LoVo (cell line): ENCODE measurements at regions not wholly inside any gene's neighbourhood (a gene's known extent, or its start where the extent isn't known, plus 50 kb on each side); places are given as distances from the start of the nearest gene placed in this dataset.
"Not testable (repeated sequence)": the region's sequence is repeated elsewhere in the genome, so short reads cannot be mapped to it uniquely, and the experiment has no call there.

Experiments used
- DNase-seq: peaks from one replicate; pipeline ENCODE4 v3.0.0-alpha.2; 2016; ENCODE audit warnings: low spot score

DNA sequence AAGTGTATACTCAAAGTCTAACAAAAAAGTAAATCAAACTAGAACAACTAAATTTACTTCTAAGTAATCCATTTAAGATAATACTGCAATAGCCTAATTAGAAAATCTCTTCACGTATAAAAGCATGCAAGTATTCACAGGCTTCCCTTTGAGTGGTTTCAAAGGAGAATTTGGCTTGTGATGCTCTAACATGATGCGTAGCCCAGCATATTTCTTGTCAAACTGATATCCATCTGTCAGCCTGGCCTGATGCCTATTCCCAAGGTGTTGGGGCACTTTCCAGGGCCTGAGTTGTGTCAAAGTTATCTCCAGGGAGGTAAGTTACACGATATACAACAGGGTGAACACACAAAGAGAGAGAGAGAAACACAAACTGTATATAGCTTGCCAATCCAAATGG lies 287.0 kb upstream of the MAGEB18 start:
- no peak for DNase-seq

- DNase-seq = no peak
These were observed 285.1 kb upstream of the MAGEB18 start for GRCh38 chrX:25853002-25853479.

GRCh38 chrX:25858273-25858880 lies 279.8 kb upstream of the MAGEB18 start:
- no peak for DNase-seq

GRCh38 chrX:25860322-25860721 lies 277.8 kb upstream of the MAGEB18 start:
- no peak for DNase-seq

DNA sequence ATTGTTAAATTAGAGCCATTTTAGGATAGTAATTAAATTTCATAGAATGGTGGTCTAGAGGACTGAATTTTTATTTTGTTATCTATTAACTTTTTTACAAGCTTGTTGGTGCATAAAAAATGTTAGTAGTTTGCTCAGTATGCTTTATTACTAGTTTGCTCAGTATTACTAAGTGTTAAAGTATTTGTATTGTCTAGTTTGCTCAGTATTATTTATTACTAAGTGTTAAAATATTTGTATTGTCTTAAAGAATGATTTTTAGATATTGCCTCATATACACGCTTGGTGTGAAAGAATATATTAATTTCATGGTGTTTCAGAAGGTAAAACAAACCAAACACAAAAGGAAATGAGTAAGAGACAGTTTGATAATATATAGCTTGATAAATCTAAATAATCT lies 268.4 kb upstream of the MAGEB18 start:
- DNase-seq = no peak

GRCh38 chrX:25872786-25873185 lies 265.4 kb upstream of the MAGEB18 start:
- DNase-seq = no peak

GRCh38 chrX:25873196-25873595 lies 264.9 kb upstream of the MAGEB18 start:
- no peak for DNase-seq

DNA sequence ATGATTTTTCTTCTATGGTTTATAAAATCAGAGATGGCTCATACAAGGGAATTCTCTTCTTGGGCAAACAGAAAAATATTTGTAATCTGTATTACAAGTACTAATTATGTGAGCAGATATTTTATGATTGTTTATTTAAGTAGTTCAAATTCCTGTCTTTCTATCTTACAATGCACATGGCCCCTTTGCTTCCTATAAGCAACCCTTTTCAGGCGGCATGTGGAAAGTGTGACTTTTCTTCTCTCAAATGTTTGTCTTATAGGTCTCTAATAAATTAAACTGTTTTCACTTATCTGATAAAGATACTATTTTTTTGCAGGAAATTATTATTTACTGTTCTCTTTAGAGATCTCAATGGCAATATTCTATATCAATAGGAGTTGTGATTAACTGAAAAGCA lies 259.3 kb upstream of the MAGEB18 start:
- DNase-seq = no peak

DNA sequence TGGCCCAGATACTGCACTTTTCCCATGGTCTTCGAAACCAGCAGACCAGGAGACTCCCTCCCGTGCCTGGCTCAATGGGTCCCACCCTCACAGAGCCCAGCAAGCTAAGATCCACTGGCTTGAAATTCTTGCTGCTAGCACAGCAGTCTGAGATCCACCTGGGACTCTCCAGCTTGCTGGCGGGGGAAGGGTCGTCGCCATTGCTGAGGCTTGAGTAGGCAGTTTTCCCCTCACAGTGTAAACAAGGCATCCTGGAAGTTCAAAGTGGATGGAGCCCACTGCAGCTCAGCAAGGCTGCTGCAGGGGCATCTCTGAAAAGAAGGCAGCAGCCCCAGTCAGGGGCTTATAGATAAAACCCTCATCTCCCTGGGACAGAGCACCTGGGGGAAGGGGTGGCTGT lies 255.6 kb upstream of the MAGEB18 start:
- not testable (repeated sequence) for DNase-seq

GRCh38 chrX:25897758-25898157 lies 240.4 kb upstream of the MAGEB18 start:
- DNase-seq = no peak

- not testable (repeated sequence) for DNase-seq
These were observed 232.4 kb upstream of the MAGEB18 start for GRCh38 chrX:25905728-25906127.

GRCh38 chrX:25925946-25926345 lies 212.2 kb upstream of the MAGEB18 start:
- no peak for DNase-seq

GRCh38 chrX:25928316-25928715 lies 209.8 kb upstream of the MAGEB18 start:
- no peak for DNase-seq

- no peak for DNase-seq
These were observed 197.1 kb upstream of the MAGEB18 start for GRCh38 chrX:25941087-25941486.

DNA sequence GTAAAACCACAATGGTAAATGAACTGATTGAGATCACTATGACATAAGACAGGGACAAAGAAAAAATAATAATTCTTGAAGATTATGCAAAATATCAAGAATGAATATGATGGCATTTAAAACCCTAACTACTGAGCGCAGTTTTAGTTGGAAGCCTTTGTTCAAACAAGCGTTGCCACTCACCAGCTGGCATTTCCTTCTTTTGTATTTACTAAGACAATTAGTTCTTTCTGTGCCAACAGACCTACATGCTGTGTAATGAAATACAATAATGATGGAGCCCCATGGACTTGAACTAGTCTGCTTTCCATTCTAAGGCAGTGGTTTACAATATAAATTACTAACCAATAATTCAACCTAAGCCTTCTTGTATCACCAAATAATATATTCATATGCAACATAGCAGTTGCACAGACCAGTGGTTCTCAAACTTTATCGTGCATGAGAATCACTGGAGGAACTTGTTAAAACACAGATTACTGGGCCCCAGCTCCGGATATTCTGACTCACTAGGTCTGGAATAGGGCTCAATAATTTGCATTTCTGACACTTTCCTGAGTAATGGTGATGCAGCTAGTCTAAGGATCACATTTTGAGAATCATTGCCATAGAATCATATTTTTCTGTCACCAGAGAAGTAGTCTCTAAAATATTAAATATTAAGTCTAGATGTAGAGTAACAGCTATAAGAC lies 196.4 kb upstream of the MAGEB18 start:
- no peak for DNase-seq

DNA sequence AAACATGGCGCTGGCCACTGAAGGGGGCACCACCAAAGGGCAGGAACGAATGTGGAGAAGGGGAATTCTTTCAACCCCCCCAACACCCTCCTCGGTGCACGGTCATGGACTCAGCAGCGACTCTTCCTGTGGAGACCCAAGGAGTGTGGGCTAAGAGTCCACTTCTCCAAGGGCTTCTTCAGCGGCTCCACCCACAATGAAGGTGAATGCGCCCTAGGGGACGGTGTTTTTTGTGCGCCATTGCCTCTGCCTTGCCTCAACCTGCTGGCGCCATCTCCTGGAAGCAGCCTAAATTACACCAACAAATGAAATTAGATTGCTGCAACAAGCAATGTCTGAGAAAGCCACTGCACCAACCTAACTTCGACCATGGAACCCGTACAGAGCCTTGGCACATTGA lies 169.2 kb upstream of the MAGEB18 start:
- DNase-seq = no peak

- no peak for DNase-seq
These were observed 161.3 kb upstream of the MAGEB18 start for GRCh38 chrX:25976683-25977310.

- DNase-seq = no peak
These were observed 139.5 kb upstream of the MAGEB18 start for GRCh38 chrX:25998687-25999086.

- DNase-seq = no peak
These were observed 130.7 kb upstream of the MAGEB18 start for GRCh38 chrX:26007462-26007861.

DNA sequence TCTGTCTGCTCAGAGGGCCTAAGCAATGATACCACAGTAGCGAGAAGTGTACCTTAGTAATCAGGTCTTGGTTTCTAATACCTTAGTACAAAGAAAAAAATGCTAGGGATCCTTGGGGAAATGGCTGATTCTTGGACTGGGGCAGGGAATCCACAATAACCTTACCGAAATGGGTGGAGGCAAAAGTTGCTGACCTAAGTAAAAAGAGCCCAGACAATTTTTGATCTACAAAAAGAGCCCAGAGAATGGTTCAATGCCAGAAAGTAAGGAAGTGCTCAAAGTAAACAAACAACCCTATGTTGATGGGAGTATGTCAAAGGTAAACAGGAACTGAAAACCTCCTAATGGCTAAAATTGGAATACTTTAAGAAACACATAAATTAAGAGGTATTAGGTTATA lies 130.1 kb upstream of the MAGEB18 start:
- DNase-seq = no peak

- no peak for DNase-seq
These were observed 129.5 kb upstream of the MAGEB18 start for GRCh38 chrX:26008691-26009090.

DNA sequence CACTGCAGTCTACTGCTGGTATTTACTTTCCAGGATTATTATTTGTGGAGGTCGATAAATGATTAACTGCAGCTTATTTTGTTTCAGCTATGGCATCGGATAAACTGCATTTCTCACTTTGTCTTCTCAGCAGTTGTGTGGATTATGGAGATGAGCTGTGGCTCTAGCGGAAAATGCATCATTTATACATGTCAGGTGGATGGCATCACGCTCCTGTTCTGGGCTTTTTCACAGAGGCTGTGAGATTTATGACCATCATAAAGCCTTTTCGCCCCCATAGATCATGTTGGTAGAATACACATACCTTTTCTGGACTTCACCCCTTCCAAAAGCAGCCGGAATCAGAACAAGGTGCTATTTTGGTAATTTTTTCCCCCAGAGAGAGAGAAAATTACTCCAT lies 118.8 kb upstream of the MAGEB18 start:
- no peak for DNase-seq

- DNase-seq = no peak
These were observed 112.0 kb upstream of the MAGEB18 start for GRCh38 chrX:26026179-26026578.
